Skeletal muscle satellite cell (primary cell): ENCODE measurements at regions not wholly inside any gene's neighbourhood (a gene's known extent, or its start where the extent isn't known, plus 50 kb on each side); places are given as distances from the start of the nearest gene placed in this dataset.

Experiments used
- H3K27me3 ChIP-seq: 2 replicates; pipeline ENCODE4 v1.7.0; 2013; ENCODE audit warnings: low read length; ENCODE audit not compliant: control insufficient read depth, insufficient read depth
- H3K36me3 ChIP-seq: 2 replicates; pipeline ENCODE4 v1.7.0; 2013; ENCODE audit warnings: mild to moderate bottlenecking, control low read depth, low read length; ENCODE audit not compliant: insufficient read depth
- H3K4me1 ChIP-seq: 2 replicates; pipeline ENCODE4 v1.7.0; 2013; ENCODE audit warnings: low read length; ENCODE audit not compliant: control insufficient read depth, insufficient read depth
- H3K4me2 ChIP-seq: 2 replicates; pipeline ENCODE4 v1.7.0; 2013; ENCODE audit warnings: mild to moderate bottlenecking, low read length
- H3K4me3 ChIP-seq: 2 replicates; pipeline ENCODE4 v1.7.0; 2013; ENCODE audit warnings: low read length
- H3K9ac ChIP-seq: 2 replicates; pipeline ENCODE4 v1.7.0; 2013; ENCODE audit warnings: mild to moderate bottlenecking, low read depth, low read length, moderate library complexity
- H3K9me3 ChIP-seq: replicated peaks from 2 replicates; pipeline ENCODE4 v1.7.0; 2013; ENCODE audit warnings: mild to moderate bottlenecking, control low read depth, low read length

- Histone ChIP-seq H3K4me1 (no peaks in the 10 kb centered on the region), H3K4me3 (no peak overlapping the region), H3K9me3 (no peaks in the 10 kb centered on the region), H3K9ac (no peak overlapping the region), H3K36me3 (no peaks in the 10 kb centered on the region), H3K4me2 (no peak overlapping the region), H3K27me3 (peaks cover 2% of the 10 kb centered on the region)
These were observed 54.5 kb upstream of the C4orf54 start for GRCh38 chr4:99712099-99712498.

GRCh38 chr4:99711657-99712056 lies 54.0 kb upstream of the C4orf54 start:
- Histone ChIP-seq H3K36me3 (no peaks in the 10 kb centered on the region), H3K27me3 (peaks cover 2% of the 10 kb centered on the region), H3K4me3 (no peak overlapping the region), H3K9ac (no peak overlapping the region), H3K4me1 (no peaks in the 10 kb centered on the region), H3K9me3 (no peaks in the 10 kb centered on the region), H3K4me2 (no peak overlapping the region)

- Histone ChIP-seq H3K4me1 (no peaks in the 10 kb centered on the region), H3K36me3 (no peaks in the 10 kb centered on the region), H3K4me3 (no peak overlapping the region), H3K4me2 (no peak overlapping the region), H3K27me3 (no peaks in the 10 kb centered on the region), H3K9ac (no peak overlapping the region), H3K9me3 (no peaks in the 10 kb centered on the region)
These were observed 53.2 kb upstream of the C4orf54 start for GRCh38 chr4:99710681-99711345.

GRCh38 chr4:99710020-99710419 lies 52.4 kb upstream of the C4orf54 start:
- Histone ChIP-seq H3K9ac (no peak overlapping the region), H3K27me3 (no peaks in the 10 kb centered on the region), H3K4me3 (no peak overlapping the region), H3K36me3 (no peaks in the 10 kb centered on the region), H3K4me2 (no peak overlapping the region), H3K9me3 (no peaks in the 10 kb centered on the region), H3K4me1 (no peaks in the 10 kb centered on the region)

GRCh38 chr4:99708551-99708950 lies 50.9 kb upstream of the C4orf54 start:
- Histone ChIP-seq H3K4me2 (no peak overlapping the region), H3K27me3 (no peaks in the 10 kb centered on the region), H3K36me3 (no peaks in the 10 kb centered on the region), H3K9me3 (no peaks in the 10 kb centered on the region), H3K4me3 (no peak overlapping the region), H3K4me1 (no peaks in the 10 kb centered on the region), H3K9ac (no peak overlapping the region)
